Peyer's patch (tissue), 4 donors: ENCODE measurements at regions not wholly inside any gene's neighbourhood (a gene's known extent, or its start where the extent isn't known, plus 50 kb on each side); places are given as distances from the start of the nearest gene placed in this dataset.

Source experiments
- POLR2A ChIP-seq, 2 donors: fragments of 450-650 bp; IDR thresholded peaks; one replicate each; pipeline ENCODE4 v1.5.1; 2017; ENCODE audit warnings: antibody characterized with exemption in 2 of 2, mild to moderate bottlenecking in 2 of 2, moderate library complexity in 2 of 2
- TF ChIP-seq, protein P1 (sequence below), 6 experiments: fragments of 450-650 bp in 4 of 6; fragments of 200-600 bp in 2 of 6; sonication (generic) in 1 of 6; IDR thresholded peaks; one replicate each; pipeline ENCODE4 v1.5.1; 2017 to 2019; ENCODE audit warnings: antibody characterized with exemption in 6 of 6, mild to moderate bottlenecking in 3 of 6, moderate library complexity in 1 of 6

DNA sequence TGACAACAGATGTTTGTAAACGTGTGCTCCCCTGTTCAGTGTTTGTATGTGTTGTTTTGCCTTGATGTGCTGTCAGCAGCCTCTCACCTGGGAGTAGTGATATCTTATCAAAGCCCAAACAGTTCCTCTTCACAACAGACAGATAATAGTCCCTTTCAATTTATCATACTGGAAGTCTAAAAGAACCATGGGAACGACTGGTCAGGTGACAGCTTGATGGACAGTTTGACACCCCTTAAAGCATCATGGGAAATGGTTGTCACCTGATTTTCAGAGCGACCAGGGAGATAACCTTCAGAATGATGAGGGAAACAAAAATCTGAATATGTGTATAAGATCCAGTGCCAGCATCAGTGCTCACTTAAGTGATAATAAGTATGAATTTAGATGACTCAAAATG lies 146.3 kb upstream of the SOX2 start:
- TF ChIP-seq, protein P1, sequence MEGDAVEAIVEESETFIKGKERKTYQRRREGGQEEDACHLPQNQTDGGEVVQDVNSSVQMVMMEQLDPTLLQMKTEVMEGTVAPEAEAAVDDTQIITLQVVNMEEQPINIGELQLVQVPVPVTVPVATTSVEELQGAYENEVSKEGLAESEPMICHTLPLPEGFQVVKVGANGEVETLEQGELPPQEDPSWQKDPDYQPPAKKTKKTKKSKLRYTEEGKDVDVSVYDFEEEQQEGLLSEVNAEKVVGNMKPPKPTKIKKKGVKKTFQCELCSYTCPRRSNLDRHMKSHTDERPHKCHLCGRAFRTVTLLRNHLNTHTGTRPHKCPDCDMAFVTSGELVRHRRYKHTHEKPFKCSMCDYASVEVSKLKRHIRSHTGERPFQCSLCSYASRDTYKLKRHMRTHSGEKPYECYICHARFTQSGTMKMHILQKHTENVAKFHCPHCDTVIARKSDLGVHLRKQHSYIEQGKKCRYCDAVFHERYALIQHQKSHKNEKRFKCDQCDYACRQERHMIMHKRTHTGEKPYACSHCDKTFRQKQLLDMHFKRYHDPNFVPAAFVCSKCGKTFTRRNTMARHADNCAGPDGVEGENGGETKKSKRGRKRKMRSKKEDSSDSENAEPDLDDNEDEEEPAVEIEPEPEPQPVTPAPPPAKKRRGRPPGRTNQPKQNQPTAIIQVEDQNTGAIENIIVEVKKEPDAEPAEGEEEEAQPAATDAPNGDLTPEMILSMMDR (IDR thresholded peaks at IDR 0.05) = no peak
- TF ChIP-seq POLR2A (IDR thresholded peaks at IDR 0.05) = no peak
